HG03354 (cell line): ENCODE measurements at regions not wholly inside any gene's neighbourhood (a gene's known extent, or its start where the extent isn't known, plus 50 kb on each side); places are given as distances from the start of the nearest gene placed in this dataset.
"Not testable (repeated sequence)": the region's sequence is repeated elsewhere in the genome, so short reads cannot be mapped to it uniquely, and the experiment has no call there.

ENCODE experiments used
- ATAC-seq: cut with Tn5 transposase; IDR thresholded peaks from one replicate; pipeline ENCODE4 v1.9.1; 2021; ENCODE audit warnings: mild to moderate bottlenecking; ENCODE audit not compliant: unreplicated experiment, poor library complexity, severe bottlenecking

- ATAC-seq: no peak
These were observed 224.2 kb upstream of the SSTR4 start for GRCh38 chr20:22810626-22811569.

- ATAC-seq: no peak
These were observed 220.5 kb upstream of the SSTR4 start for GRCh38 chr20:22814471-22815205.

- ATAC-seq: no peak
These were observed 219.9 kb upstream of the SSTR4 start for GRCh38 chr20:22815206-22815551.

GRCh38 chr20:22815603-22816315 is 219.4 kb upstream of the SSTR4 start:
- no peak for ATAC-seq

GRCh38 chr20:22818636-22819035 is 216.5 kb upstream of the SSTR4 start:
- ATAC-seq: no peak

GRCh38 chr20:22819112-22819511 is 216.0 kb upstream of the SSTR4 start:
- no peak for ATAC-seq

GRCh38 chr20:22819784-22820183 is 215.3 kb upstream of the SSTR4 start:
- ATAC-seq: no peak

GRCh38 chr20:22821081-22821727 is 213.9 kb upstream of the SSTR4 start:
- ATAC-seq: no peak

- no peak for ATAC-seq
These were observed 213.3 kb upstream of the SSTR4 start for GRCh38 chr20:22821796-22822195.

GRCh38 chr20:22823119-22823518 is 212.0 kb upstream of the SSTR4 start:
- no peak for ATAC-seq

GRCh38 chr20:22824077-22824476 is 211.0 kb upstream of the SSTR4 start:
- no peak for ATAC-seq

- ATAC-seq: no peak
These were observed 210.0 kb upstream of the SSTR4 start for GRCh38 chr20:22825076-22825475.

- ATAC-seq: no peak
These were observed 209.6 kb upstream of the SSTR4 start for GRCh38 chr20:22825546-22825945.

- ATAC-seq: no peak
These were observed 208.5 kb upstream of the SSTR4 start for GRCh38 chr20:22826306-22827230.

GRCh38 chr20:22827916-22828315 is 207.2 kb upstream of the SSTR4 start:
- no peak for ATAC-seq

GRCh38 chr20:22829356-22829755 is 205.8 kb upstream of the SSTR4 start:
- ATAC-seq: no peak

GRCh38 chr20:22830138-22830537 is 205.0 kb upstream of the SSTR4 start:
- ATAC-seq: no peak

GRCh38 chr20:22830715-22831114 is 204.4 kb upstream of the SSTR4 start:
- not testable (repeated sequence) for ATAC-seq

- no peak for ATAC-seq
These were observed 201.3 kb upstream of the SSTR4 start for GRCh38 chr20:22833851-22834250.
